ENCODE measurements at regions not wholly inside any gene's neighbourhood (a gene's known extent, or its start where the extent isn't known, plus 50 kb on each side); places are given as distances from the start of the nearest gene placed in this dataset.

DNA sequence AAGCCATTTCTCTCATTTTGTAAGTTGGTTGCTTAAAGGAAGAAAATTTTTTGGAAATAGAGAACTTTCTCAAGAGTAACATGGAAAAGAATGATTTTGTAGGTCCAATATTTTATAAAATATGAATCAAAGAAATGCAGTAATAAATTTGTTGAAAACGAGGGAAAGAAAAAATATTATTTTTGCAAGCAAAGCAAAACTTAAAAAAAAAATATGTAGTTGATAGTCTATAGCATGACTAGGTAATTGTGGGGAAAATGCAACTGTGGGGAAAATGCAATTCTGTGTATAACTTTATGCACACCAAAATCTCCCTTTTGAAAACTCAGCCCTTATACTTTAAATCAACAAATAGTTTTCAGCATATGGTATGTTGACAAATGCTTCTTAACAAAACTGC is 604.0 kb upstream of the AGTR1 start:
- Histone ChIP-seq H3K9me3 (ENCODE audit: control insufficient read depth, low read depth, low read length) (no peaks in the 10 kb centered on the region), H2AFZ (ENCODE audit: control insufficient read depth, low read length) (no peak overlapping the region), H4K20me1 (ENCODE audit: control insufficient read depth, extremely low read depth, insufficient read depth, low read length) (no peaks in the 10 kb centered on the region), H3K9ac (ENCODE audit: control insufficient read depth, extremely low read depth, insufficient read depth, low read length) (no peak overlapping the region), H3K4me1 (ENCODE audit: control insufficient read depth, extremely low read depth, insufficient read depth, low read length) (no peaks in the 10 kb centered on the region), H3K4me2 (ENCODE audit: control insufficient read depth, extremely low read depth, insufficient read depth, low read depth, low read length) (no peak overlapping the region), H3K36me3 (ENCODE audit: control insufficient read depth in 2 of 2, extremely low read depth in 1 of 2, insufficient read depth in 2 of 2, low read length in 2 of 2) (no peaks in the 10 kb centered on the region), H3K4me3 (ENCODE audit: control insufficient read depth in 2 of 3, extremely low read depth in 1 of 3, insufficient read depth in 2 of 3, low read depth in 1 of 3, low read length in 3 of 3) (no peak overlapping the region), H3K9me1 (ENCODE audit: control insufficient read depth, extremely low read depth, insufficient read depth, low read length) (no peaks in the 10 kb centered on the region), H3K79me2 (ENCODE audit: control insufficient read depth, insufficient read depth, low read length) (no peaks in the 10 kb centered on the region), H3K27me3 (ENCODE audit: control insufficient read depth, extremely low read depth, insufficient read depth, low read length) (no peaks in the 10 kb centered on the region), H3K27ac (ENCODE audit: control insufficient read depth, insufficient read depth, low read length) (no peak overlapping the region)
- dilution Hi-C loops (cut with MboI; ENCODE audit: extremely low pct_ligation_motif_present, low sequenced_read_pairs): no loop called here
- DNase-seq (ENCODE audit: low read depth, low spot score) (no peak), FAIRE-seq (no peak)
- TF ChIP-seq EZH2 (IDR thresholded peaks at IDR 0.05; ENCODE audit: low read length): no peak
- TF ChIP-seq, protein P1, sequence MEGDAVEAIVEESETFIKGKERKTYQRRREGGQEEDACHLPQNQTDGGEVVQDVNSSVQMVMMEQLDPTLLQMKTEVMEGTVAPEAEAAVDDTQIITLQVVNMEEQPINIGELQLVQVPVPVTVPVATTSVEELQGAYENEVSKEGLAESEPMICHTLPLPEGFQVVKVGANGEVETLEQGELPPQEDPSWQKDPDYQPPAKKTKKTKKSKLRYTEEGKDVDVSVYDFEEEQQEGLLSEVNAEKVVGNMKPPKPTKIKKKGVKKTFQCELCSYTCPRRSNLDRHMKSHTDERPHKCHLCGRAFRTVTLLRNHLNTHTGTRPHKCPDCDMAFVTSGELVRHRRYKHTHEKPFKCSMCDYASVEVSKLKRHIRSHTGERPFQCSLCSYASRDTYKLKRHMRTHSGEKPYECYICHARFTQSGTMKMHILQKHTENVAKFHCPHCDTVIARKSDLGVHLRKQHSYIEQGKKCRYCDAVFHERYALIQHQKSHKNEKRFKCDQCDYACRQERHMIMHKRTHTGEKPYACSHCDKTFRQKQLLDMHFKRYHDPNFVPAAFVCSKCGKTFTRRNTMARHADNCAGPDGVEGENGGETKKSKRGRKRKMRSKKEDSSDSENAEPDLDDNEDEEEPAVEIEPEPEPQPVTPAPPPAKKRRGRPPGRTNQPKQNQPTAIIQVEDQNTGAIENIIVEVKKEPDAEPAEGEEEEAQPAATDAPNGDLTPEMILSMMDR (optimal IDR thresholded peaks at IDR 0.05 in 1 of 3, IDR thresholded peaks at IDR 0.05 in 1 of 3, conservative IDR thresholded peaks at IDR 0.05 in 1 of 3; ENCODE audit: extremely low read depth in 1 of 3, insufficient read depth in 2 of 3, low read length in 3 of 3): no peak

- no peaks in the 10 kb centered on the region for H3K36me3 ChIP-seq (ENCODE audit: control insufficient read depth in 2 of 2, extremely low read depth in 1 of 2, insufficient read depth in 2 of 2, low read length in 2 of 2)
- no peaks in the 10 kb centered on the region for H4K20me1 ChIP-seq (ENCODE audit: control insufficient read depth, extremely low read depth, insufficient read depth, low read length)
- no peaks in the 10 kb centered on the region for H3K4me1 ChIP-seq (ENCODE audit: control insufficient read depth, extremely low read depth, insufficient read depth, low read length)
- no peak overlapping the region for H3K4me2 ChIP-seq (ENCODE audit: control insufficient read depth, extremely low read depth, insufficient read depth, low read depth, low read length)
- dilution Hi-C loops (cut with MboI; ENCODE audit: extremely low pct_ligation_motif_present, low sequenced_read_pairs): no loop called here
- H3K27me3 ChIP-seq (ENCODE audit: control insufficient read depth, extremely low read depth, insufficient read depth, low read length): no peaks in the 10 kb centered on the region
- TF ChIP-seq, protein P1 (optimal IDR thresholded peaks at IDR 0.05 in 1 of 3, IDR thresholded peaks at IDR 0.05 in 1 of 3, conservative IDR thresholded peaks at IDR 0.05 in 1 of 3; ENCODE audit: extremely low read depth in 1 of 3, insufficient read depth in 2 of 3, low read length in 3 of 3): no peak
- TF ChIP-seq EZH2 (IDR thresholded peaks at IDR 0.05; ENCODE audit: low read length): no peak
- H3K4me3 ChIP-seq (ENCODE audit: control insufficient read depth in 2 of 3, extremely low read depth in 1 of 3, insufficient read depth in 2 of 3, low read depth in 1 of 3, low read length in 3 of 3): no peak overlapping the region
- no peaks in the 10 kb centered on the region for H3K9me3 ChIP-seq (ENCODE audit: control insufficient read depth, low read depth, low read length)
- no peaks in the 10 kb centered on the region for H3K9me1 ChIP-seq (ENCODE audit: control insufficient read depth, extremely low read depth, insufficient read depth, low read length)
- H3K9ac ChIP-seq (ENCODE audit: control insufficient read depth, extremely low read depth, insufficient read depth, low read length): no peak overlapping the region
- DNase-seq (ENCODE audit: low read depth, low spot score) (no peak), FAIRE-seq (no peak)
- H3K79me2 ChIP-seq (ENCODE audit: control insufficient read depth, insufficient read depth, low read length): no peaks in the 10 kb centered on the region
- no peak overlapping the region for H3K27ac ChIP-seq (ENCODE audit: control insufficient read depth, insufficient read depth, low read length)
- no peak overlapping the region for H2AFZ ChIP-seq (ENCODE audit: control insufficient read depth, low read length)
These were observed 601.7 kb upstream of the AGTR1 start for GRCh38 chr3:148095962-148096361.

Measured in keratinocyte (primary cell).